ENCODE measurements at regions not wholly inside any gene's neighbourhood (a gene's known extent, or its start where the extent isn't known, plus 50 kb on each side); places are given as distances from the start of the nearest gene placed in this dataset.

DNA sequence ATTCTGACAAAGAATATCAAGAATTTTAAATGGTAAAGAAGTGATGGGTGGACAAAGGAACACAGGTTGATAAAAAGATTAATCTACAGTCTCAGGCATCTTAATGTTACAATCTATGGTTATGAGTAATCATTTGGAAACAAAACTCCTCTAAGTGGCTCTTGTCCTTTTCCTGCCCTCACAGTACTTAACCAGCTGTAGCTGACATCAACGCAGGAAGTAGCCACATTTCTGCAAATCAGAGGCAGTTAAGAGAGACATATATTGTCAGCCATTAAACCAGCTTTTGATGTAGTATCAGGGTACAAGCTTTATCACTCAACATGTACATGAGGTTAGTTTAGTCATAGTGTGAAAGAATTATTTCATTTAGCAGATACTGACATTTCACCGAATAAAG is 244.6 kb downstream of the NR4A2 start:
- H2AFZ ChIP-seq (ENCODE audit: low read length), result no peak overlapping the region
- TF ChIP-seq EZH2 (IDR thresholded peaks at IDR 0.05; ENCODE audit: low read length, missing control alignments), result no peak
- TF ChIP-seq, protein P1, sequence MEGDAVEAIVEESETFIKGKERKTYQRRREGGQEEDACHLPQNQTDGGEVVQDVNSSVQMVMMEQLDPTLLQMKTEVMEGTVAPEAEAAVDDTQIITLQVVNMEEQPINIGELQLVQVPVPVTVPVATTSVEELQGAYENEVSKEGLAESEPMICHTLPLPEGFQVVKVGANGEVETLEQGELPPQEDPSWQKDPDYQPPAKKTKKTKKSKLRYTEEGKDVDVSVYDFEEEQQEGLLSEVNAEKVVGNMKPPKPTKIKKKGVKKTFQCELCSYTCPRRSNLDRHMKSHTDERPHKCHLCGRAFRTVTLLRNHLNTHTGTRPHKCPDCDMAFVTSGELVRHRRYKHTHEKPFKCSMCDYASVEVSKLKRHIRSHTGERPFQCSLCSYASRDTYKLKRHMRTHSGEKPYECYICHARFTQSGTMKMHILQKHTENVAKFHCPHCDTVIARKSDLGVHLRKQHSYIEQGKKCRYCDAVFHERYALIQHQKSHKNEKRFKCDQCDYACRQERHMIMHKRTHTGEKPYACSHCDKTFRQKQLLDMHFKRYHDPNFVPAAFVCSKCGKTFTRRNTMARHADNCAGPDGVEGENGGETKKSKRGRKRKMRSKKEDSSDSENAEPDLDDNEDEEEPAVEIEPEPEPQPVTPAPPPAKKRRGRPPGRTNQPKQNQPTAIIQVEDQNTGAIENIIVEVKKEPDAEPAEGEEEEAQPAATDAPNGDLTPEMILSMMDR (conservative IDR thresholded peaks at IDR 0.05 in 1 of 2, IDR thresholded peaks at IDR 0.05 in 1 of 2; ENCODE audit: low read depth in 1 of 2, low read length in 2 of 2), result no peak
- H3K9me3 ChIP-seq (ENCODE audit: control insufficient read depth, insufficient read depth, low read depth, low read length), result no peaks in the 10 kb centered on the region
- no peaks in the 10 kb centered on the region for H3K36me3 ChIP-seq (ENCODE audit: control insufficient read depth, insufficient read depth, low read length)
- no peaks in the 10 kb centered on the region for H3K4me1 ChIP-seq (ENCODE audit: control insufficient read depth, extremely low read depth, insufficient read depth, low read length)
- no peak overlapping the region for H3K27ac ChIP-seq (ENCODE audit: insufficient read depth, low read length)
- no peaks in the 10 kb centered on the region for H4K20me1 ChIP-seq (ENCODE audit: control insufficient read depth, extremely low read depth, insufficient read depth, low read length)
- H3K9ac ChIP-seq (ENCODE audit: insufficient read depth, low read length), result no peak overlapping the region
- no peak overlapping the region for H3K4me2 ChIP-seq (ENCODE audit: extremely low read depth, insufficient read depth, low read length)
- no peaks in the 10 kb centered on the region for H3K27me3 ChIP-seq (ENCODE audit: control insufficient read depth, insufficient read depth, low read length)
- DNase-seq (ENCODE audit: low read depth in 2 of 2), result peak in 1 of 2 donors; percentile 74
- no peaks in the 10 kb centered on the region for H3K79me2 ChIP-seq (ENCODE audit: control insufficient read depth, insufficient read depth, low read length)
- H3K4me3 ChIP-seq (replicated peaks in 1 of 4; ENCODE audit: control extremely low read depth in 1 of 4, insufficient read depth in 1 of 4, low read depth in 3 of 4, low read length in 4 of 4), result no peak overlapping the region

DNA sequence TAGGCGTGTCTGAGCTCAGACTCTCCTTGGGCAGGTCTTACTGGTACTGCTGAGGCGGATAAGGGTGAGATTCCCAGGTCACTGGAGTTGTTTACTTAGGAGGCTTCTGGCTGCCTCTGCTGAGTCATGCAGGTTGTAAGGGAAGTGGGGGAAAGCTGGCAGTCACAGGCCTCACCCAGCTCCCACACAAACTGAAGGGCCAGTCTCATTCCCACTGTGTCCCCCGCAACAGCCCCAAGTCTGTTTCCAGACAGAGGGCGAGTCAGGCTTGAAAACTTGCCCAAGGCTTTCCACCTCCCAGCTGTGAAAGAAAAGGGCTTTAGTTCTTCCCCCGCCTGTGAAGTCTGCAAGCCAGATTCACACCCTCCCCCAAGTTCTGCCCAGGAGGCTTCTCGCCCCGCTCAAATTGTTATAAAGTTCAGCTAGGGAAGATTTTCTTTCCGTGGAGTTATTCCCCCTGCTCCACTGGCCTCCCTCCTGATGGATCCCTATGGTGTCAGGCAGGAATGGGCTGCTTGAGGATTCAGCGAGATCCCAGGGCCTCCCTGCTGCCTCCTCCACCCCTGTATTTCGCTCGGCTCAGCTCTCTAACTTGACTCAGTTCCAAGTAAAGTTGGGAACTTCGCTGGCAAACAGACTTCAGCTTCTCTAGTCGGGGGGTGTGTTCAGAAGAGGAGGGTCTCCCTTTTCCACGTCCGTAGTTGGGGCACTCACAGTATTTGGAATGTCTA is 248.6 kb downstream of the NR4A2 start:
- Histone ChIP-seq H3K9ac (ENCODE audit: insufficient read depth, low read length) (no peak overlapping the region), H3K27ac (ENCODE audit: insufficient read depth, low read length) (no peak overlapping the region), H3K27me3 (ENCODE audit: control insufficient read depth, insufficient read depth, low read length) (no peaks in the 10 kb centered on the region), H3K4me1 (ENCODE audit: control insufficient read depth, extremely low read depth, insufficient read depth, low read length) (no peaks in the 10 kb centered on the region), H3K36me3 (ENCODE audit: control insufficient read depth, insufficient read depth, low read length) (no peaks in the 10 kb centered on the region), H3K79me2 (ENCODE audit: control insufficient read depth, insufficient read depth, low read length) (no peaks in the 10 kb centered on the region), H3K4me2 (ENCODE audit: extremely low read depth, insufficient read depth, low read length) (no peak overlapping the region), H3K9me3 (ENCODE audit: control insufficient read depth, insufficient read depth, low read depth, low read length) (no peaks in the 10 kb centered on the region), H3K4me3 (replicated peaks in 1 of 4; ENCODE audit: control extremely low read depth in 1 of 4, insufficient read depth in 1 of 4, low read depth in 3 of 4, low read length in 4 of 4) (no peak overlapping the region), H2AFZ (ENCODE audit: low read length) (no peak overlapping the region), H4K20me1 (ENCODE audit: control insufficient read depth, extremely low read depth, insufficient read depth, low read length) (no peaks in the 10 kb centered on the region)
- peak in 1 of 2 donors; percentile 34 for DNase-seq (ENCODE audit: low read depth in 2 of 2)
- no peak for TF ChIP-seq EZH2 (IDR thresholded peaks at IDR 0.05; ENCODE audit: low read length, missing control alignments)

GRCh38 chr2:156079845-156080244 is 252.7 kb downstream of the NR4A2 start:
- DNase-seq (ENCODE audit: low read depth in 2 of 2), result no peak

More at GRCh38 chr2:156079845-156080244, 252.7 kb downstream of the NR4A2 start:
- TF ChIP-seq EZH2 (IDR thresholded peaks at IDR 0.05; ENCODE audit: low read length, missing control alignments), result no peak
- TF ChIP-seq, protein P1 (conservative IDR thresholded peaks at IDR 0.05 in 1 of 2, IDR thresholded peaks at IDR 0.05 in 1 of 2; ENCODE audit: low read depth in 1 of 2, low read length in 2 of 2), result no peak
- Histone ChIP-seq H3K27ac (ENCODE audit: insufficient read depth, low read length) (no peak overlapping the region), H3K4me2 (ENCODE audit: extremely low read depth, insufficient read depth, low read length) (no peak overlapping the region), H3K9me3 (ENCODE audit: control insufficient read depth, insufficient read depth, low read depth, low read length) (no peaks in the 10 kb centered on the region), H3K79me2 (ENCODE audit: control insufficient read depth, insufficient read depth, low read length) (no peaks in the 10 kb centered on the region), H3K9ac (ENCODE audit: insufficient read depth, low read length) (no peak overlapping the region), H3K4me1 (ENCODE audit: control insufficient read depth, extremely low read depth, insufficient read depth, low read length) (no peaks in the 10 kb centered on the region), H2AFZ (ENCODE audit: low read length) (no peak overlapping the region), H3K27me3 (ENCODE audit: control insufficient read depth, insufficient read depth, low read length) (no peaks in the 10 kb centered on the region), H3K4me3 (replicated peaks in 1 of 4; ENCODE audit: control extremely low read depth in 1 of 4, insufficient read depth in 1 of 4, low read depth in 3 of 4, low read length in 4 of 4) (no peak overlapping the region), H4K20me1 (ENCODE audit: control insufficient read depth, extremely low read depth, insufficient read depth, low read length) (no peaks in the 10 kb centered on the region), H3K36me3 (ENCODE audit: control insufficient read depth, insufficient read depth, low read length) (no peaks in the 10 kb centered on the region)

Data from fibroblast of lung (primary cell).